HEK293T (cell line): ENCODE measurements at regions not wholly inside any gene's neighbourhood (a gene's known extent, or its start where the extent isn't known, plus 50 kb on each side); places are given as distances from the start of the nearest gene placed in this dataset.

Experiments used
- CTCF ChIA-PET: fragments of 350-600 bp; formaldehyde crosslinking; extraction: SDS; loops from one replicate; lab custom pipeline; 2021; ENCODE audit warnings: antibody characterized with exemption, inconsistent platforms; lab: Yijun Ruan, JAX
- POLR2A ChIA-PET: fragments of 350-600 bp; formaldehyde crosslinking; extraction: SDS; loops from one replicate; lab custom pipeline; 2020; ENCODE audit warnings: antibody characterized with exemption, inconsistent platforms; lab: Yijun Ruan, JAX
- DNase-seq: peaks from one replicate; pipeline ENCODE4 v3.0.0; 2012; ENCODE audit warnings: mixed read lengths; ENCODE audit errors: extremely low spot score
- ARNT ChIP-seq: fragments of 450-650 bp; IDR thresholded peaks from 2 replicates; pipeline ENCODE4 v1.6.1; 2017; ENCODE audit warnings: mild to moderate bottlenecking
- BHLHE40 ChIP-seq: fragments of 450-650 bp; IDR thresholded peaks from 2 replicates; pipeline ENCODE4 v1.6.1; 2016; ENCODE audit warnings: mild to moderate bottlenecking, moderate library complexity, borderline replicate concordance
- CTBP1 ChIP-seq: fragments of 450-650 bp; IDR thresholded peaks from 2 replicates; pipeline ENCODE4 v1.6.1; 2016; ENCODE audit warnings: borderline replicate concordance
- ELF4 ChIP-seq: fragments of 450-650 bp; IDR thresholded peaks from 2 replicates; pipeline ENCODE4 v1.6.1; 2017; ENCODE audit warnings: antibody characterized with exemption
- FOXA1 ChIP-seq: fragments of 450-650 bp; IDR thresholded peaks from 2 replicates; pipeline ENCODE4 v1.6.1; 2016; ENCODE audit warnings: mild to moderate bottlenecking
- FOXK2 ChIP-seq: fragments of 450-650 bp; IDR thresholded peaks from 2 replicates; pipeline ENCODE4 v1.6.1; 2016; ENCODE audit warnings: mild to moderate bottlenecking
- FOXM1 ChIP-seq: fragments of 450-650 bp; IDR thresholded peaks from 2 replicates; pipeline ENCODE4 v1.6.1; 2017; ENCODE audit warnings: mild to moderate bottlenecking, borderline replicate concordance
- HDGF ChIP-seq: fragments of 450-650 bp; IDR thresholded peaks from 2 replicates; pipeline ENCODE4 v1.6.1; 2017; ENCODE audit warnings: antibody characterized with exemption, borderline replicate concordance
- L3MBTL2 ChIP-seq: fragments of 450-650 bp; conservative IDR thresholded peaks from 2 replicates; pipeline ENCODE4 v1.6.1; 2016; ENCODE audit warnings: mild to moderate bottlenecking
- LEF1 ChIP-seq: fragments of 450-650 bp; IDR thresholded peaks from 2 replicates; pipeline ENCODE4 v1.6.1; 2017; ENCODE audit warnings: mild to moderate bottlenecking, borderline replicate concordance
- NFRKB ChIP-seq: fragments of 450-650 bp; IDR thresholded peaks from 2 replicates; pipeline ENCODE4 v1.6.1; 2016; ENCODE audit warnings: mild to moderate bottlenecking, moderate library complexity
- PKNOX1 ChIP-seq: fragments of 450-650 bp; IDR thresholded peaks from 2 replicates; pipeline ENCODE4 v1.6.1; 2016
- SP1 ChIP-seq: fragments of 450-650 bp; IDR thresholded peaks from 2 replicates; pipeline ENCODE4 v1.6.1; 2017
- SUZ12 ChIP-seq: fragments of 450-650 bp; IDR thresholded peaks from 2 replicates; pipeline ENCODE4 v1.6.1; 2016; ENCODE audit warnings: mild to moderate bottlenecking
- TARDBP ChIP-seq: fragments of 450-650 bp; IDR thresholded peaks from 2 replicates; pipeline ENCODE4 v1.6.1; 2016
- ZNF384 ChIP-seq: fragments of 450-650 bp; IDR thresholded peaks from 2 replicates; pipeline ENCODE4 v1.6.1; 2016

- POLR2A ChIA-PET: no interaction called here
- DNase-seq: no peak
- CTCF ChIA-PET: no interaction called here
- TF ChIP-seq FOXA1 (no peak), ZNF384 (no peak), SP1 (no peak), NFRKB (no peak), HDGF (no peak), LEF1 (no peak), SUZ12 (no peak), CTBP1 (no peak), BHLHE40 (no peak), ELF4 (no peak)
These were observed 872.6 kb downstream of the FLRT2 start for GRCh38 chr14:86402545-86402944.

- DNase-seq: no peak
- no peak for TF ChIP-seq FOXM1
- no peak for TF ChIP-seq ZNF384
- no peak for TF ChIP-seq LEF1
- no peak for TF ChIP-seq FOXA1
- TF ChIP-seq CTBP1: no peak
- no peak for TF ChIP-seq SP1
- TF ChIP-seq ELF4: no peak
- no peak for TF ChIP-seq SUZ12
- TF ChIP-seq ARNT: no peak
- TF ChIP-seq FOXK2: no peak
- no peak for TF ChIP-seq TARDBP
- no peak for TF ChIP-seq PKNOX1
- no peak for TF ChIP-seq HDGF
- POLR2A ChIA-PET: no interaction called here
- CTCF ChIA-PET: no interaction called here
These were observed 861.1 kb downstream of the FLRT2 start for GRCh38 chr14:86391085-86391484.

GRCh38 chr14:86388216-86388615, 858.3 kb downstream of the FLRT2 start:
- DNase-seq: no peak
- CTCF ChIA-PET: no interaction called here
- TF ChIP-seq TARDBP: no peak
- TF ChIP-seq L3MBTL2: no peak
- no peak for TF ChIP-seq BHLHE40
- TF ChIP-seq LEF1: no peak
- TF ChIP-seq FOXK2: no peak
- no peak for TF ChIP-seq SP1
- POLR2A ChIA-PET: no interaction called here

GRCh38 chr14:86373886-86374285, 843.9 kb downstream of the FLRT2 start:
- CTCF ChIA-PET: no interaction called here
- TF ChIP-seq ELF4 (no peak), NFRKB (no peak), ZNF384 (no peak), HDGF (no peak), PKNOX1 (no peak)
- DNase-seq: no peak
- POLR2A ChIA-PET: no interaction called here

GRCh38 chr14:86372402-86372801, 842.5 kb downstream of the FLRT2 start:
- no peak for TF ChIP-seq HDGF
- no peak for TF ChIP-seq ARNT
- POLR2A ChIA-PET: no interaction called here
- CTCF ChIA-PET: no interaction called here
- no peak for DNase-seq

- no peak for TF ChIP-seq PKNOX1
- TF ChIP-seq SUZ12: no peak
- no peak for TF ChIP-seq ZNF384
- TF ChIP-seq NFRKB: no peak
- TF ChIP-seq SP1: no peak
- no peak for TF ChIP-seq ARNT
- no peak for TF ChIP-seq BHLHE40
- TF ChIP-seq FOXM1: no peak
- no peak for TF ChIP-seq LEF1
- TF ChIP-seq FOXA1: no peak
- TF ChIP-seq FOXK2: no peak
- TF ChIP-seq HDGF: no peak
- no peak for TF ChIP-seq ELF4
- no peak for TF ChIP-seq L3MBTL2
- TF ChIP-seq TARDBP: no peak
- TF ChIP-seq CTBP1: no peak
- DNase-seq: no peak
- CTCF ChIA-PET: no interaction called here
- POLR2A ChIA-PET: no interaction called here
These were observed 834.7 kb downstream of the FLRT2 start for GRCh38 chr14:86364634-86365033.

- DNase-seq: no peak
- ChIA-PET POLR2A (no interaction called here), CTCF (no interaction called here)
- TF ChIP-seq FOXA1: no peak
- TF ChIP-seq ZNF384: no peak
- no peak for TF ChIP-seq L3MBTL2
- TF ChIP-seq LEF1: no peak
- no peak for TF ChIP-seq NFRKB
- TF ChIP-seq SP1: no peak
- TF ChIP-seq ELF4: no peak
These were observed 833.6 kb downstream of the FLRT2 start for GRCh38 chr14:86363576-86363975.
